Stimulated activated CD4-positive, alpha-beta T cell treated with anti-CD3 and anti-CD28 coated beads, TNF-alpha, amount 100 ng/mL, for 24 hours (primary cell): ENCODE measurements at regions not wholly inside any gene's neighbourhood (a gene's known extent, or its start where the extent isn't known, plus 50 kb on each side); places are given as distances from the start of the nearest gene placed in this dataset.
A peak's percentile ranks its signal among the peaks of the same experiment; 100 is the strongest.
"Not testable (repeated sequence)": the region's sequence is repeated elsewhere in the genome, so short reads cannot be mapped to it uniquely, and the experiment has no call there.

Experiments
- DNase-seq, 3 experiments: peaks; one replicate each; pipeline ENCODE4 v3.0.0-alpha.2; 2020; ENCODE audit warnings: low read depth in 3 of 3

DNA sequence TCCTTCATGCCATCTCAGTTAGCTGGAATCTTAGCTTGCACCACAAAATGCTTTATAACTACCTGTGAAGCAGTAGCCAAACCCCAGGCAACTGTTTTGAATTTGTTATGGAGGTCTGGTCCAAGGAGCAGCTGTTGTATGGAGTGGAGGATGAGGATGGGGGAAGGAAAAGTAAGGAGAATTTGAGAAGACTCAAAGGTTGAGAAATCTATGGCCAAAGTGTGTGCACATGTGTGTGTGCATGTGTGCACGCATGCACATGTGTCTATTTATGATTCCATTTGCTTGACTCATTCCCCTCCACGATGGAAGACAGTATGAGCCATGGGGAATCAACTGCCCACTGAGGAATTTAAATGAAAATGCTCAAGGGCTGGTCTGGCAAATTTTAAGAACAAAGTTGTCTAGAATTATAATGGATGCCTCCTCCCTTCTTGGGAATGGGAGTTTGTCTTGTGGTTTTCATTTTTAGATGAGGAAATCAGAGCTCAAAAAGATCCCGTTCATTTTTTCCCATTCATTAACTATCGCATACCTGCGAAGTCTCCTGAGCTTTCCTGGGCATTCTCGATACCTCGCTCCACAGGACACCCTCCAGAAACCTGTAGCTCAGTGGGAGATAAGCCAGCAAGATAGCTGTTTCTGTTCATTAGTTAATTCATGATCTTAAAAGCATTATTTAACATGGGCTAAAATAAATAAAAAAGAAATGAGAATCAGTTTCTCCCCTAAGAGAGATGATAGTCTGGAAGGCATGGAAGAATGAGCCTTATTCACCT lies 152.3 kb upstream of the NEDD9 start:
- no peak for DNase-seq

DNA sequence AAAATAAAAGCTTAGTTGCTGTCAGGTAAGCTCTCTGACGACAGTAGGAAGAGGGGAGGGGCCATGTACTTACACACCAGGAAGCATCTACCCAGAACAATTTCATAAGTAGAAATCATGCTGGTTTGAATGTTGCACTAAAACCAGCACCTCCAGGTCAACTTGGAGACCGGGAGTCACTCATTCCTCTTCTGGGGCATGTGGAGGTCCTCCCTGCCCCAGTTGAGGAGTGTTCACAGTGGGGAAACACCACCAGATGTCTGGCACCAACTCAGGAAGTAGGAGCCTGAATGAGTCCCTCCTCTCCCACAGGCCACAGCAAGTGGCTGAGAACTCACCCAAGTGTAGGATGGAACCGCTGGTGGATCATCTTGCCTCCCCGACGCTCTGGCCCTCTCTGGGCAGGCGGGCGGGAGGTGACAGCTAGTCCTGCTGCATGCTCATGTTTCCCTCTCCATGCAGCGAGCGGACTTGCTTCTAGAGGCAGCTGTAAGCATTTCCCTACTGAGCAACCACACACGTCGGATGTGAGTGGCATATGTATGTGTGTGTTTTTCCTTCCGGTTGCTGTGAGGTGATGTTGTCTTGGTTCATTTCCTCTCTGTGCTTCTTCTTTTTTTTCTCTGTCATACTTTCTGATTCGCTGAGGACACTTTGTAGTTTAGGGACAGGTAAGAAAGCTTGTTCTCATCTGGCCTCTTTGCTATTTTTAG lies 149.5 kb upstream of the NEDD9 start:
- DNase-seq: peak; percentile 27 to 50 (median 50)

DNA sequence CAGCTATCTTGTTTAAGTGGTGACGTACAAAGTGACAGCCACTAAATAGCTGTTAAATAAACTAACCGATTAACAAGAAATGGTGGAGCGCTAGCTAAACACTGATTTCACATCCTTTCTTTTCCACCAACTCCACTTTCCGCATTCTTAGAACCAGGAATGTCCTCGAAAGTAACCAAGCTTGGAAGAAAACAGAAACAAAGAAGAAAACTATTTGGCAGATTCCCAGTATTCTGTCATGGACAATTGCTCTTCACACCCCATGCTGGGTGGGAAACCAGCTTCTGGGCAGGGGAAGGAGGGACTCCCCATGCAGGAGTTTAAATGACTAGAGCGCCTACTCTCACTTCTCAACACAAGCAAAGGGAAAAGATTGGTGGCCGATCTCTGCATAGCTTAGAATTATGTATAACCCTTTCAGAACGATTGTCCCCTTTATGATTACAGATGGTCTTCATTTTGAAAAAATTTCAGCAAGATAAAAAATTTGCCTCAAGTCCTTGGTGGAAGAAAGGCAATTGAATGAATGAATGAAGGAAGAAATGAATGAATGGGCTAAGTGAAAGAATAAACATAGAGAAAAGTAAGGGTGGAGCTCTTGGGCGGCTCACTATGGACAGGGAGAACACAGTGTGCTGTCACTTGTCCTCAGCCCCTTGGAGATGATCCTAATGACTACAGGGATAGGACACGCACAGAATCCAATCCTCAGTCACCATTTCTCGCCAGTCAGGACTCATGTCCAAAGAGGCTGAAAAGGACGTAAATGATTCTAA lies 148.7 kb upstream of the NEDD9 start:
- DNase-seq: no peak

DNA sequence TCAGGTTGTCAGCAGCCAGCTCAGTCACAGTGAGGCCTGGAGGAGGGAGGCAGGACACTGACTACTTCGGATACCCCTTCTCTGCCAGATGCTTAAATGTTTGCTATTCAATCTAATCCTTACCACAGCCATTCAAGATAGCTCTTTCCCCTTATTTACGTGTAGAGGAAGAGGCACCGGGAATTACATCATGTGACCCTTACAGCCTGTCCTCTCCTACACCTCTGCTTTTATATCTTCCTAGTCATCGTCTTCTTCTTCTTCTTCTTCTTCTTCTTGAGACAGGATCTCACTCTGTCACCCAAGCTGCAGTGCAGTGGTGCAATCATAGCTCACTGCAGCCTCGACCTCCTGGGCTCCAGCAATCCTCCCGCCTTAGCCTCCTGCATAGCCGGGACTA lies 148.1 kb upstream of the NEDD9 start:
- DNase-seq: no peak

DNA sequence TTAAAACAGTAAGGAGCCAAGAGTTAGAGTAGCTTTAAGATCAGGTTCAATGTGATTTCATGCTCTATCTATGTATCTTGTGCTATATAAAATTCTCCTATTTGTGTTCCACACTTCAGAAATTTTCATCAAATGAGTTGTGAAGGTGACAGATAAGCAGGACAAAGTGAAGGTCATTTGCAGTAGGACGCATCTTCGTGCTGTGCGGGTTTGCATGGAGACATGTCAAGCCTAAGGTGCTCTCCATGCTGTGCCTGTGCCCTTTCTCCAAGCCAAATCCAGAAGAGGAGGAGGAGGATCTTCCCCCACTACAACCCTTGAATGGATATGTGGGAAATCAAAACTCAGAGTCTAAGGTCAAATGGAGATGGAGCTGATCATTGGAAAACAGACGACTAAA lies 147.3 kb upstream of the NEDD9 start:
- no peak for DNase-seq

DNA sequence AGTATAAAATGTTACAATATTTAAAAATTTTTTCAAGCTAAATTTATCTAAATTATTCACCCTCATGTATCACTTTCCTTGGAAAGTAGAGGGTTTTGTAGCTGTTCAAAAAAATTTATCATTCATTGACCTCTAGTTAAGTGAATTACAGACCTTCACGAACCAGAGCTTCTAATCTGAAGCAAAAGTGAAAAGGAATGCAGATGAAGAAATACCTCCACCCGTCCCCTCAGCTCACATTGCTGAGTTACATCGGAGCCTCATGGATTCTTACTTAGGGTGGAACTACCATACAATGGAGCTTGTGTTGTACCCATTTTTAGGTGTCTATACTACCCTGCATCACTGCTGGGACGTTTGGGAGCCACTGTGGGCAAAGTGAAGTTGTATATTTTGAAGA lies 146.2 kb upstream of the NEDD9 start:
- no peak for DNase-seq

DNA sequence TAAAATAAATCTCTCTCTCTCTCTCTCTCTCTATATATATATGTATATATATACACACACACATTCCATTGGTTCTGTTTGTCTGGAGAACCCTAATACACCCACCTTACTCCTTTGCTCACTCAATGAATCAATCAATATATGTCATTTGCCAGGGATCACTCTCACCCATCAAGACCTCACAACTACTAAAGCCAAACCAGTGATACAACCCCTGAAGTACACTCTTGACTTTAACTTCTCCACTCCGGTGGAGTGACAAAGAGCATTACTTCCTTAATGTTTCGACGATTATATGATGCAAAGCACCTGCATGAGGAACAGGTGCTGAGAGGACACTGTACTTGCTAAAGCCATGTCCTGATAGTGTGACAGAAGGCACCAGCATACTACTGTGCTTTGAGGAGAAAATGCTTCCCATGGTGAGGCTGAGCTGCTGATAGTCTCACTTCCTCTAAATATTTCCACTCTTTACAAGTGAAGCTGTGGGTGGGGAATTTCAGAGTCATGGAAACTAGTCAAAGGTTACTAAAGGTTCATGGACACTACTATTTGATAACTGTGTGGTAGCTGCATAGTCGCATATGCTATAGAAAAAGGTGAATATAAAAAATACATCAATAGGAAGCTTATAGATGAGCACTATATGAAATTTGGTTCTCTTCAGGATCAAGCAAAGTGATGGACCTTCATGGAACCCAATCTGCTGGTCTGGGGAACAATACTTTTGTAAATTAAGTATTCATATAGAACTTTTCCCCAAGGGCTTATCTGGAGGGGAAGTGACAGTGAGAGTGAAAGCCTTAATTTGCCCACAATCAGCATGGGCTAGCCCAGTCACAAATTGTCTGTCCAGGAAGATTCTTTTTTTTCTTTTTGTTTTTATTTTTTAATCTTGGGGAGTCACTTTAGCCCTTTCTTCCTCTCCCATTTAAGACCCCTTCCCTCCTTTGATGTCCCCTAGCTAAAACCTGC lies 141.9 kb upstream of the NEDD9 start:
- peak in 2 of 3 experiments; percentile 19 to 51 for DNase-seq

DNA sequence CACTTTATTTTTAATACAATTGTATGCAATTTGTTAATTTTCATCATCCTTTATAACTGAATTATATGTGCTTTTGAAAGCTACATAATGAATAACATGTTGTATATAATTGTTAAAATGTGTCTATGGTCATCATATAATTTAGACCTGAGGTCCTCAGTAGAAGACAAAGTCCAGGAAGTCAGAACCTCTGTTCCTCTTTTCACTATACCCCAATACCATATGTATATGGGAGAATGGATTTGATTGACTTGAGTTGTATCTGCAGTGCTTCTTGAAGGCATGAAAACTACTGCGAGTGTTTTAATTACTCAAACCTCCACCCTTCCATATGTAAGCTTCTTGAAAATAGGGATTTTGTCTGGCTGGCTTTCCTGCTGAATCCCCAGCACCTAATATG lies 140.7 kb upstream of the NEDD9 start:
- no peak for DNase-seq

DNA sequence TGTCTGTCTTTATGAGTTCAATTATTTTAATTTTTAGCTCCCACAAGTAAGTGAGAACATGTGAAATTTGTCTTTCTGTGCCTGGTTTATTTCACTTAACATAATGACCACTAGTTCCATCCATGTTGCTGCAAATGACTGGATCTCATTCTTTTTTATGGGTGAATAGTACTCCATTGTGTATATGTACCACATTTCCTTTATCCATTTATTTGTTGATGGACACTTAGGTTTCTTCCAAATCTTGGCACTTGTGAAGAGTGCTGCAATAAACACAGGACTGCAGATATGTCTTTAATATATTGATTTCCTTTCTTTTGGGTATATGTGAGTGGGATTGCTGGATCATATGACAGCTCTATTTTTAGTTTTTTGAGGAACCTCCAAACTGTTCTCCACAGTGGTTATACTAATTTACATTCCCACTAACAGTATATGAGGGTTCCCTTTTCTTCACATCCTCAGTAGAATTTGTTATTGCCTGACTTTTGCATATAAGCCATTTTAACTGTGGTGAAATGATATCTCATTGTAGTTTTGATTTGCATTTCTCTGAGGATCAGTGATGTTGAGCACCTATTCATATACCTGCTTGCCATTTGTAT lies 139.8 kb upstream of the NEDD9 start:
- not testable (repeated sequence) for DNase-seq

DNA sequence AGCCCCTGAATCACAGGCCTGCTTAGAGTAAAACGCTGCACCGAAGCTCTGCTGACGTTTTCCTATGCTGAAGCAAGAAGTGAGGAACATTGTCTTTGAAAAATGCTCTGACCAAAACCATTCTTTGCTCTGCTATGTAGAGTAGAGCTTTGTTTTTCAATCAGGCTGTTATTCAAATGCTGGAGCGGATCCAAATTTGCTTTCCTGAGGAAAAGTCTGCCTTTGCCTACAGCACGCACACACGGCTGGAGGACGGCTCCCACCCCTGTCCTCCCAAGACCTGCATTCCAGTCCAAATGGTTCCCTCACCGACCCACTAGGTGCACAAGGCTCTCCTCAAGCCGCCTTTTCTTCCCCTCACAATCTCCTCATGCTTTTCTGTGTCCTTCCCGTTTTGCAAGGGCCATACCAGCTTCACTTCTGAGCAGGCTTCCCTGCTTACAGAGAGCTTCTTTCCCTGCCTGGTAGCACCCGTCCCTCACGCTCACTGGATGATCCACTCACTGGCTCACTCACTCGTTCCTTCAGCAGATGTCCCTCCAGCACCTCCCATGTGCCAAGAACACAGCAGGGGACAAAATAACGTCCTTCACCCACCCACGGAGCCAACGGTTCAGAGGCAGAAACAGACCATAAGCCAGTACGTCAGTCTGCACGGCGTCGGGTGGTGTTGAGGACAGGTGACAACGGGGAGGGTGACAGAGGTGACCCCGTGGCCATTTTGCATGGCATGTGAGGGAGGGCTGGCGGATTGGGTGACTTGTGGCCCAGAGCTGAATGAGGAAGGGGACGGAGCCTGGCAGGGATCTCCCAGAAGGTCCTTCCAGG lies 137.9 kb upstream of the NEDD9 start:
- no peak for DNase-seq

DNA sequence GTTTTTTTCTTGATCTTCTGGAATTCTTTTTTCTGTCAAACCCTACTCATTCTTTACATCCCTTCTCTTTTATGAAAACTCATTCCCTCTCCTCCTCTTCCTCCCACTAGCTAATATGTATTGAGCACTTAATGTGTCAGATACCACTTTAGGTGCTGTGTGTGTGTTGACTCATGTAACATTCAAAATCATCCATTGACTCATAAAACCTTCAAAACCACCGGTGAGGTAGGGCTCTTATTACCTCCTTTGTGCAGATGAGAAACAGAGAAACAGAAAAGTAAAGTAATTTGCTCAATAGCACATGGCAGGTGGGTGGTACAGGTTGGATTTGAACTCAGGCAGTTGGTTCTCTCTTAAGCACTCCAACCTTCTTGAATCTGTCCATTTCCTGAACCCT lies 136.3 kb upstream of the NEDD9 start:
- DNase-seq: peak in 1 of 3 experiments; percentile 31

DNA sequence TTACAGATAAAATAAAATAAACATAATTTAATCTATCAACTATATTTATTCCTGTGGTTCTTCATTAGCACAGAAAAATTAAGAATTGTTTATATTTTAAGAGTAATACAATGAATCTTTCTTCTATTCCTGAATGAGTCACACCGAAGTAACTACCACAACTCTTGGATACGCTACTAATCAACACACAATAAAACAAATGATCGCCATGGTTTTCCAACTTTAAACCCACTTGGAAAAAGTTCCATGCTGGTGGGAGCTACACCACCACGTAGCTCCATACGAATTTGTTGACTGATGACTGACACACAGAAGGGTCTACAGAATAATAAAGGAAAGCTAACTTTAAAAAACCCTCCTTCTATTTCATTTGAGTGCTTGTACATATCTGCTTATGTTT lies 135.8 kb upstream of the NEDD9 start:
- no peak for DNase-seq

DNA sequence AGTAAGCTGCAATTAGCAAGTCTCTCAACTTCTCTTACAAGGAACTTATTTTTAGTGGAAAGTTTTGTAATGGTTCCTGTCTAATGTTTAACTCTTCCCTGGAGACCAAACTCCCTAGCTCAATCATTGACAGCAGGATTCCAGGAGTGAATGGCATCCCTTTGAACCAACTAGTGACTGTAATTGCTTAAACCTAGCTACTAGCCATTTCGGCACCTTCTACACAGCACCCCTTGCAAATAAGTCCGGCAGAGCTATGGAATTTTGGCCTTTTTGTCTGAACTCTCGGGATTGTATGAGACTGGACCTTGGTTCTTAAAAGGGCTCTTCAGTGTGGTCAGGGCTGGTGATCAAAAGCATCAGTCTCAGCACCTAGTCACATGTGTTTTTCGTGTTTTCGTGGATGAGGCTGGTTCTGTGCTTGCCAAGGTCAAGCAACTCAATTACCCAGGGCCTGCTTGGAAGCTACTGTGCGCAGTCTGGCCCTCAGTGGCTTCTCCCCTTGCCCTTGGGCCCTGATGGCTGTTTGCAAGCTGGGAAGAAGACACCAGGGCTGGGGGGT lies 135.3 kb upstream of the NEDD9 start:
- DNase-seq: no peak

DNA sequence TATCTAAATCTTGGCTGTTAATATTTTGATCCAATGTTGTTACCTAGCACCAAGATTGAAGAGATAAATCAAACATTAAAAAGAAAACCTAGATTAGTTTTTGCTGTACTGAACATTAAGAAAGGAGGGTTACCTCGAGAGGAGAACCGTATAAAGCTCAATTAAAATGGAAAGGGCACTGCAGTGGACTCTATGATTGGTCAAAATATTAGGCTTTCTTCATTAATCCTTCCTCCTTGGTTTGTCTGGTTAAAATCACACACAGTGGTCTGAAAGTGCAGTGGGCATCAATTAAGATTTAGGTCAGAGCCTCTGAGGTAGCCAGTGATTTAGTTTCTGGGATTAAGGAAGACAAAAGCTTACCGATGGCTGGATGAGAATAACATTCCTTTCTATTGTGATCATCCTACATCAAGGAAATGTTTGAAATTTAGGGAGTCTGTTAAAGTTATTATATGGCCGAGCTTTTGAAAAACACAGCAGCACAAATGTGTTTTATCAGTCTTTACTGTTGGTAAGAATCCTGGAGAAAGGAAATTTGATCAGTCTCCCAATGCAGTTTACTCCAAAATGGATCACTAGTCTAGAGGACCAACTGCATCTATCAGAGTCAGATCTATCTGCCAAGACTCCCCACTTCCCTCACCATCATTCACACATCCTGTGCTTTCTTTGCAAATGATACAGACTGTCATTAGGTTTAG lies 134.6 kb upstream of the NEDD9 start:
- DNase-seq: no peak

DNA sequence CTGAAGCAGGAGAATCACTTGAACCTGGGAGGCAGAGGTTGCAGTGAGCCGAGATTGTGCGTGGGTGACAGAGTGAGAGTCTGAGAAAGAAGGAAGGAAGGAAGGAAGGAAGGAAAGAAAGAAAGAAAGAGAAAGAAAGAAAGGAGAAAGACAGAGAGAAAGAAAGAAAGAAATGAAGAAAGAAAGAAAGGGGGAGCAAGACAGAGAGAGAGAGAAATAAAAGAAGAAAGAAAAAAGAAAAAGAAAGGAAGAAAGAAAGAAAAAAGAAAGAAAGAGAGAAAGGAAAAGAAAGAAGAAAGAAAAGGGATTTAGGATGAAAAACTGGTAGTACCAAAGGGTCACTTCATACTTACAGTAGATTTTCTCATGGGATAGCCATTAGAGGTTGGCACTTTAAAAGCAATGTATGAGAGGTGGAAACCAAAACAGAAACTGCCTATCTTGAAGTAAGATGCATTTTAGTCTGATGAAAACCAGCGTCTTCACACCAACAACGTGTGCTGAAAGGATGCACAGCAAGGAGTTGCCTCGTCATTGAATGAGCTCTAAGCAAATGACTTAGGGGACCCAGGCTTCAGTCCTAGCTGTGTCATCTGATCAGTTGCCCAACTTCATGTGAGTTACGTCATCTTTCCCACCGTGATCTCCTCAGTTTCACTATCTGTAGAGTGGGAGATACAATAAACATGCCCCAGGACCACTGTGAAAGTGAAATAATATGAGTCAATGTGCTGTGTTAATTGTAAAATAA lies 133.9 kb upstream of the NEDD9 start:
- peak; percentile 33 to 56 (median 35) for DNase-seq

DNA sequence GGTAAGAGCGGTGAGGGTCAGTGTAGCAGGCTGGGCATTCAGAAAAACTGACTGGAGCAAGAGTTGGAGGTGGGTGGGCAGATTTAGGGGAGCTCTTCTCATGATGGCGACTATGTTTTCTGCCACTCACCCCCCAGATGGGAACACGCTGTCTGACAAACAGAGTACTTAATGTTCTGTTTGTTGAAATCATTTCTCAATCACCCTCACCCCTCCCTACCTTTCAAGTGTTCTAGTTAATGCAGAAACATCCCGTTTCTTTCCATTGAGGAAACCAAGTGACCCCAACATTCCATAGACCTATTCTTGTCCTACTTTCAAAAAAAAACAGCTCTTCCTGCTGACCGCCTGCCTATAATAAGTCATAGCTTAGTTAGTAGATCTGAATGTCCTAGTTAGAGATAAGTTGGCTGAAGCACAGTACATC lies 132.5 kb upstream of the NEDD9 start:
- DNase-seq: no peak

DNA sequence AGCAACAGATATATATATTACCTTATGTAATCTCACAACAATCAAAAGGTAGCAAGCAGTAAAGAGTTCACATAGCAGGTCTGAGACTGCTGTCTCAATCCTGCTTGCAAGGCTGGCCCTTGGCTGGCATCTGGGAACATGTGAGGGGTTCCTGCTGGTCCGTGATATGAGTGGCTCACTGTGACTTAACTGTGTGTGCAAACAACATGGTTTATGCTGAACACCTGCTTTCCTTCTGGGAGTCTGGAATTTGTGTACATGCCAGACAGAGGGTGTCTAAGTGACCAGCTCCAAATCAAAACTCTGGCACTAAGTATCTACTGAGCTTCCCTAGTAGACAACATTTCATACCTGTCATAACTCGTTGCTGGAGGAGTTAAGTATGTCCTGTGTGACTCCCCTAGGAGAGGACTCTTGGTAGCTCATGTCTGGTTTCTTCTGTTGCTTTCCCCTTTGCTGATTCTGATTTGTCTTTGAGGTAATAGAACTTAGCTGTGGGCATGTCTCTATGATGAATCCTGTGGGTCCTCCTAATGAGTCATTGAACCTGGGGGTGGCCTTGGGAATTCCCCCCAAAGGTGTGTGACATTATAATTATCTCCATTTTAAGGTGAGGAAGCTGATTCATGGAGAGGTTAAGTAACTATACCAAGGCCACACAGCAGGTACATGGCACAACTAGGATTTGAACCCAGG lies 131.6 kb upstream of the NEDD9 start:
- DNase-seq: peak; percentile 40 to 62 (median 58)

DNA sequence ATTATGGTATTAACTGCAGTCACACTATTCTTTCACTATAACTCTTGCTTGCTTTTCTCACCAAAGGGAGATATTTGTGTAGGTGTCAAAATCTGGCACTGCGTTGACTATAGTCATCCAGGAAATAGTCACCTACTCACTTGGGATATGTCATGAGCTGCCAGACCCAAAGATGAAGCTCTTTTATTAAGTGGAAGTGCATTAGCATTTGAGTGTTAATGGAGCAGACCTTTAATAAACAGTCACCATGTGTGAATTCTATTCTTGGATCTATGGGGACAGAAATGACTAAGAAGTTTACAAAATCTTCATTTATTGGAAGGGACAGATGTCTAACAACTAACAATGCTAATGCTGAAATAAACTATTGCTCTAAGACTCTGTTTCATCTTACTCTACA lies 130.1 kb upstream of the NEDD9 start:
- DNase-seq: no peak
